GM21447 (cell line): ENCODE measurements at regions not wholly inside any gene's neighbourhood (a gene's known extent, or its start where the extent isn't known, plus 50 kb on each side); places are given as distances from the start of the nearest gene placed in this dataset.
"Not testable (repeated sequence)": the region's sequence is repeated elsewhere in the genome, so short reads cannot be mapped to it uniquely, and the experiment has no call there.

ENCODE experiments used
- ATAC-seq: cut with Tn5 transposase; IDR thresholded peaks from one replicate; pipeline ENCODE4 v1.9.1; 2021; ENCODE audit not compliant: unreplicated experiment

DNA sequence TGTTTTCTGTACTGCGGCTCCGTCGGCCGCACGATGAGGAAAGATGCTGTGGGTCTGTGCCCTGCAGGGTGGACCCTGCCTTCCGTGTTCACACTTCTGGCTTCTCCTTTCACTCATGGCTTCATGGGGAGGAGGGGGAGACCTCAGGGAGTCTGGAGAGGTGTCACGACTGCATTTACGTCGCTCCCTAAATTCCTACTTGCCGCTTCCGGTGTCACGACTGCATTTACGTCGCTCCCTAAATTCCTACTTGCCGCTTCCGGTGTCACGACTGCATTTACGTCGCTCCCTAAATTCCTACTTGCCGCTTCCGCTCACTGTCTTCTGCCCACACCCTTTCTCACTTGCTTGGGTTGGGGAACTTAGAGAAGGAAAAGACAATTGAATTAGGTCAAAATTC, 68.4 kb upstream of the ALKAL2 start:
- not testable (repeated sequence) for ATAC-seq

DNA sequence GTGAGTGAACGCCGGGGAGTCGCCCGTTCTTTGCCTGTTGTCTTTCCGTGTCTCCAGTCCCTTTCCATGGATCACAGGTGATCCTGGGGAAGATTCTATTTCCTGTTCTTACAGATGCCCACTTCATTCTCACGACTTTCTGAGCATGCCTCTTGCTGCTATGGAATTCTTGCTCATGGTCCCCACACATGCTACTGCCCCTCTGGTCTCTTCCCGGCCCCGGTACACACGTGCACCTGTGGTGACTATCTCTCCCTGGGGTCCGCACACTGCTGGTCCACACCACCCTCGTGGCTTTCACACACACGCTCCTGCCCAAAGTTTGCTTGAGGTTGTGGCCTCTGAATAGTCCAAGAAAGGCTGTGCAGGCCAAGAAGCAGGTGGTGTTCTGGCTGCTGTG, 67.9 kb upstream of the ALKAL2 start:
- ATAC-seq, result no peak

DNA sequence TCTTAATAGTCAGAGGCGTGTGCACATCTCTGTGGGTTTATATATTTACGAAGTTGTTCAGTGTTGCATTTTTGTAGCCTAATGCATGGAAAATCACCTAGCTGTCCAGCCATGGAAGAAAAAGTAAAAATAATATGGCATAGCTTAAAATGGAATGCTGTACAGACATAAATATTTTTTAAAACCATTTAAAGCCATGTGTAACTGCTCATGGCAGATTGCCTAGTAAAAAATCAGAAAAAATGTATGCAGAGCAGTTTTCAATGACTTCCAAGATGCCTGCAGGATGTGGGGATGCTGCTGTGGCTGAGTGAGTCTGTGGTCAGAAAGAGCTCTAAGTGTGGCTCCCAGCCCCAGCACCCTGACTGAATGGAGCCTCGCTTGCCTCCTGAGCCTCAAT, 64.8 kb upstream of the ALKAL2 start:
- no peak for ATAC-seq

GRCh38 chr2:349390-349789, 61.5 kb upstream of the ALKAL2 start:
- no peak for ATAC-seq

GRCh38 chr2:348361-348916, 60.5 kb upstream of the ALKAL2 start:
- no peak for ATAC-seq

GRCh38 chr2:344811-345210, 56.9 kb upstream of the ALKAL2 start:
- ATAC-seq, result no peak

DNA sequence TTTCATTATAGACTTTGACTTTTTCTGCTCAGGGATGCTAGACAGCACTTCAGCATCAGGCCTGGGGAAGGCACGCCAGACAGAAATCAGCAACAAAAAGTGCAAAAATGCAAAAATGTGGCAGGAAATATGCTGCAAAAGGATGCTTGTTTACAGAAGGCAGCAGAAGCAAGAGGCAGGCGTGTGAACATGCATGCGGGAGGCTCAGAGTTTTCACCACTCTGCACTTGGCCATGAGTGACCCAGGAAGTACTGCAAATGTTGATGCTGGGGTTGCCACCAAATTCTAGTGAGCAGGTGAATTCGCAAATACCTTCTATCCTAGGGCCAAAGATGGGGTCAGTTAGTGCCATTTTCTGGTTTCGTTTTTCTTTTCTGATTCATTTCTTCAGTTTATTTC, 55.5 kb upstream of the ALKAL2 start:
- no peak for ATAC-seq

DNA sequence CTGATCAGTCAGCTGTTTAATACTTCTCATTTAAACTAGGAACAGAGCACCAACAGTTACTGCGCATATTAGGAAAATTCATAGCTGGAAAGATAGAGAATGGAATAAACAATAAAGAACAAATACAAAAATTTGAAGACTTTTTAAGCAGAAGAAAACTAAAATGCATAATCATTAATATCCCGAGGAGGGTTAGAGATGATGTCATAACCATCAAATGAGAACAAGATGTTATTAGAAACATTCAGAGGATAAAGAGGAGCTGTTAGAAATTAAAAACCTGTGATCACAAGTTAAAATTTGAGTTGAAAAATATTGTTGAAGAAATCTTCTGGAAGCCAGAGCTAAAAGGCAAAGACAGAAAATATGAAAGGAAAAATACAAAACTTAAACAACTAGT, 54.0 kb upstream of the ALKAL2 start:
- ATAC-seq, result no peak

DNA sequence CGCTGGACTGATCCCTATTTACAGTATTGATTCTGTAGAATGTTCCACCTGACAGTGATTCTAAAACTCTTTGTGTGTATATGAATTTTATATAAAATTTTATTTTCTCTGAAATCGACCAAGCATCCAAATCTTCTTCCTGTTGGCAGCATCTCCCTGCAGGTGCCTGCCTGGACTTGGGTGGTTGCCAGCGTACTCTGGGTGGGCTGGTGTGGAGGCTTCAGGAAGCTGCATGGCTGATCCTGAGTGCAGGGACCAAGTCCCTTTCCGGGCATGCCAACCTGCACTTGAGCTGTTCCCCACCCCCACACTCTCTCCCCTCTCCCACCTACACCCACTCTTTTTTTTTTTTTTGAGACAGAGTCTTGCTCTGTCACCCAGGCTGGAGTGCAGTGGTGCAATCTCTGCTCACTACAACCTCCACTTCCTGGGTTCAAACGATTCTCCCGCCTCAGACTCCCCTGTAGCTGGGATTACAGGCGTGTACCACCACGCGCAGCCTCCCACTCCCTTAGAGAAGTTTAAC, 53.2 kb upstream of the ALKAL2 start:
- no peak for ATAC-seq
